ENCODE measurements at regions not wholly inside any gene's neighbourhood (a gene's known extent, or its start where the extent isn't known, plus 50 kb on each side); places are given as distances from the start of the nearest gene placed in this dataset.

DNA sequence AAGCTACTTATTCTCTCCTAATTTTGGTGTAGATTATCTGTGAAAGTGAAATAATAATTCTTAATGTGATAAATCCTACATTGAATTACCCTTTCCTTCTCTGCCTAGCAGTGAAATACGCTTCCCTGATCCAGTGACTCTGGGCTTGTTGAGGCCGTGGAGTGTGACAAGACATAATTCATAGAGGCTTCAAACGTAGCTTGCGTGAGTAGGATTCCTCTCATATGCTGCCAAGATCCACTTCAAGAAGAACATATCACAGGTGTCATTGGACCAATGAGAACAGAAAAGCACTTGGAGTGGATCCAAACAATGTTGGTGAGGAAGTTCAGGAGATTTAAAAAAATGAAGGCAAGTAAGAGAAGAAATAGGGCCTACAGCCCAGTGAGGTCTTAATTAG lies 221.3 kb upstream of the TMEFF2 start:
- TF ChIP-seq CTCF (IDR thresholded peaks at IDR 0.05; ENCODE audit: poor library complexity) (no peak), EZH2phosphoT487 (IDR thresholded peaks at IDR 0.05; ENCODE audit: low read depth, severe bottlenecking, unreplicated experiment) (no peak)

Measured in hepatocyte (in vitro differentiated cells).